SK-N-SH treated with all-trans-retinoic acid at 6 μM for 48 hours (cell line): ENCODE measurements at regions not wholly inside any gene's neighbourhood (a gene's known extent, or its start where the extent isn't known, plus 50 kb on each side); places are given as distances from the start of the nearest gene placed in this dataset.

Experiments used
- ATAC-seq: fragments of 200-7000 bp; cut with Tn5 transposase; 3 replicates; pipeline ENCODE4 v1.9.1; 2020; ENCODE audit warnings: mild to moderate bottlenecking, moderate library complexity
- ARNTL ChIP-seq: fragments of 450-650 bp; formaldehyde crosslinking; IDR thresholded peaks from 2 replicates; pipeline ENCODE4 v1.5.0; 2020; ENCODE audit warnings: low read depth, mild to moderate bottlenecking, moderate library complexity, borderline replicate concordance
- BACH2 ChIP-seq: fragments of 250-450 bp; sonication (Bioruptor Pico); IDR thresholded peaks from 2 replicates; pipeline ENCODE4 v1.9.0; 2021; ENCODE audit warnings: mild to moderate bottlenecking, borderline replicate concordance
- CSDC2 ChIP-seq: fragments of 250-450 bp; sonication (Bioruptor Pico); IDR thresholded peaks from 2 replicates; pipeline ENCODE4 v1.5.0; 2020; ENCODE audit warnings: mild to moderate bottlenecking, moderate library complexity
- ESRRG ChIP-seq: fragments of 250-450 bp; sonication (Bioruptor Pico); IDR thresholded peaks from 2 replicates; pipeline ENCODE4 v1.6.1; 2021; ENCODE audit warnings: mild to moderate bottlenecking
- GLIS3 ChIP-seq: fragments of 250-450 bp; sonication (Bioruptor Pico); IDR thresholded peaks from 2 replicates; pipeline ENCODE4 v1.5.0; 2020; ENCODE audit warnings: mild to moderate bottlenecking, moderate library complexity
- ISL1 ChIP-seq: fragments of 250-450 bp; sonication (Bioruptor Pico); IDR thresholded peaks from 2 replicates; pipeline ENCODE4 v2.1.2; 2022; ENCODE audit warnings: mild to moderate bottlenecking, moderate library complexity
- OSR1 ChIP-seq: fragments of 250-450 bp; sonication (Bioruptor Pico); IDR thresholded peaks from 2 replicates; pipeline ENCODE4 v1.8.0; 2022; ENCODE audit warnings: moderate library complexity, mild to moderate bottlenecking, inconsistent platforms
- PPARA ChIP-seq: fragments of 250-450 bp; sonication (Bioruptor Pico); IDR thresholded peaks from 2 replicates; pipeline ENCODE4 v1.5.0; 2020; ENCODE audit warnings: mild to moderate bottlenecking, borderline replicate concordance
- RARB ChIP-seq: fragments of 250-450 bp; sonication (Bioruptor Pico); IDR thresholded peaks from 2 replicates; pipeline ENCODE4 v1.8.0; 2021; ENCODE audit warnings: mild to moderate bottlenecking, moderate library complexity
- SNAI2 ChIP-seq: fragments of 250-450 bp; sonication (Bioruptor Pico); IDR thresholded peaks from 2 replicates; pipeline ENCODE4 v1.5.0; 2020; ENCODE audit warnings: mild to moderate bottlenecking, moderate library complexity
- TCF4 ChIP-seq: fragments of 250-450 bp; sonication (Bioruptor Pico); IDR thresholded peaks from 2 replicates; pipeline ENCODE4 v1.8.0; 2021; ENCODE audit warnings: mild to moderate bottlenecking, moderate library complexity, borderline replicate concordance
- TOX ChIP-seq: fragments of 250-450 bp; sonication (Bioruptor Pico); IDR thresholded peaks from 2 replicates; pipeline ENCODE4 v1.8.0; 2021; ENCODE audit warnings: mild to moderate bottlenecking, moderate library complexity, borderline replicate concordance
- ZC3H10 ChIP-seq: fragments of 250-450 bp; sonication (Bioruptor Pico); IDR thresholded peaks from 2 replicates; pipeline ENCODE4 v1.5.1; 2021; ENCODE audit warnings: mild to moderate bottlenecking, moderate library complexity
- ZFP3 ChIP-seq: fragments of 250-450 bp; sonication (Bioruptor Pico); IDR thresholded peaks from 2 replicates; pipeline ENCODE4 v1.5.0; 2020; ENCODE audit warnings: mild to moderate bottlenecking, moderate library complexity
- ZFP30 ChIP-seq: fragments of 450-650 bp; formaldehyde crosslinking; IDR thresholded peaks from 2 replicates; pipeline ENCODE4 v1.5.0; 2022; ENCODE audit warnings: mild to moderate bottlenecking, moderate library complexity
- ZNF565 ChIP-seq: fragments of 450-650 bp; formaldehyde crosslinking; conservative IDR thresholded peaks from 2 replicates; pipeline ENCODE4 v1.5.0; 2020; ENCODE audit warnings: low read depth, mild to moderate bottlenecking, moderate library complexity
- ZNF70 ChIP-seq: fragments of 450-650 bp; formaldehyde crosslinking; IDR thresholded peaks from 2 replicates; pipeline ENCODE4 v1.5.0; 2020; ENCODE audit warnings: mild to moderate bottlenecking, moderate library complexity
- ZNF8 ChIP-seq: fragments of 450-650 bp; formaldehyde crosslinking; IDR thresholded peaks from 2 replicates; pipeline ENCODE4 v1.5.0; 2020; ENCODE audit warnings: mild to moderate bottlenecking, moderate library complexity
- TF ChIP-seq, protein P1 (sequence below): fragments of 250-450 bp; sonication (Bioruptor Pico); IDR thresholded peaks from 2 replicates; pipeline ENCODE4 v1.5.1; 2021; ENCODE audit warnings: mild to moderate bottlenecking, moderate library complexity
- TF ChIP-seq, protein P2 (sequence below): fragments of 250-450 bp; sonication (Bioruptor Pico); IDR thresholded peaks from 2 replicates; pipeline ENCODE4 v1.8.0; 2021; ENCODE audit warnings: low read depth, mild to moderate bottlenecking, moderate library complexity, borderline replicate concordance
- TF ChIP-seq, protein P3 (sequence below): fragments of 250-450 bp; sonication (Bioruptor Pico); IDR thresholded peaks from 2 replicates; pipeline ENCODE4 v1.5.0; 2020; ENCODE audit warnings: mild to moderate bottlenecking, moderate library complexity
- TF ChIP-seq, protein P4 (sequence below): fragments of 250-450 bp; sonication (Bioruptor Pico); IDR thresholded peaks from 2 replicates; pipeline ENCODE4 v1.5.1; 2020; ENCODE audit warnings: low read depth, mild to moderate bottlenecking, moderate library complexity
- TF ChIP-seq, protein P5 (sequence below): fragments of 250-450 bp; sonication (Bioruptor Pico); IDR thresholded peaks from 2 replicates; pipeline ENCODE4 v1.8.0; 2020; ENCODE audit warnings: mild to moderate bottlenecking, moderate library complexity, borderline replicate concordance

DNA sequence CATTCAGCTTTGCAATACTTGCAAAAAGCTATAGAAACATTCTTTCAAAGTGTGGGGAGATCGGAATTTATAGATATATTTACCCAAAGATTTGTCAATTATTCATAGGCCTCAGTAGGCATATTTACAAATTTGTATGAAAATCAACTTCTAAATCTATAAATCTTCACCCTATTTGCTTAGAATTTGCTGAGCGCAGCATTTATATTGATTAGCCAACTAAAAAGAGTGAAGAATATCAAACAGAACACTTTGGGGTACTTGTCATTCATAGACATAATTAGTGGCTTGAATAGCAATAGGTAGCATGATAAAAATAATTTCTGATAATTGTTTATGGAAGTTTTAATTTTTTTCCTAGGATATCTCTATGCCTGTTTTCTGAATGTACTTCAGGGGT, 244.5 kb upstream of the SLC35B3 start:
- TF ChIP-seq CSDC2 (no peak), OSR1 (CRISPR knock-in tag) (no peak), GLIS3 (no peak), ZFP30 (CRISPR knock-in tag) (no peak), ISL1 (no peak), ZNF70 (CRISPR knock-in tag) (no peak), ZC3H10 (CRISPR knock-in tag) (no peak), BACH2 (CRISPR knock-in tag) (no peak), ARNTL (CRISPR knock-in tag) (no peak), PPARA (CRISPR knock-in tag) (no peak), ESRRG (CRISPR knock-in tag) (no peak), ZNF565 (CRISPR knock-in tag) (no peak), ZNF8 (CRISPR knock-in tag) (no peak), TOX (no peak), TCF4 (no peak), RARB (CRISPR knock-in tag) (no peak)
- TF ChIP-seq, protein P1, sequence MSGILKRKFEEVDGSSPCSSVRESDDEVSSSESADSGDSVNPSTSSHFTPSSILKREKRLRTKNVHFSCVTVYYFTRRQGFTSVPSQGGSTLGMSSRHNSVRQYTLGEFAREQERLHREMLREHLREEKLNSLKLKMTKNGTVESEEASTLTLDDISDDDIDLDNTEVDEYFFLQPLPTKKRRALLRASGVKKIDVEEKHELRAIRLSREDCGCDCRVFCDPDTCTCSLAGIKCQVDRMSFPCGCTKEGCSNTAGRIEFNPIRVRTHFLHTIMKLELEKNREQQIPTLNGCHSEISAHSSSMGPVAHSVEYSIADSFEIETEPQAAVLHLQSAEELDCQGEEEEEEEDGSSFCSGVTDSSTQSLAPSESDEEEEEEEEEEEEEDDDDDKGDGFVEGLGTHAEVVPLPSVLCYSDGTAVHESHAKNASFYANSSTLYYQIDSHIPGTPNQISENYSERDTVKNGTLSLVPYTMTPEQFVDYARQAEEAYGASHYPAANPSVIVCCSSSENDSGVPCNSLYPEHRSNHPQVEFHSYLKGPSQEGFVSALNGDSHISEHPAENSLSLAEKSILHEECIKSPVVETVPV, result no peak
- TF ChIP-seq, protein P2, sequence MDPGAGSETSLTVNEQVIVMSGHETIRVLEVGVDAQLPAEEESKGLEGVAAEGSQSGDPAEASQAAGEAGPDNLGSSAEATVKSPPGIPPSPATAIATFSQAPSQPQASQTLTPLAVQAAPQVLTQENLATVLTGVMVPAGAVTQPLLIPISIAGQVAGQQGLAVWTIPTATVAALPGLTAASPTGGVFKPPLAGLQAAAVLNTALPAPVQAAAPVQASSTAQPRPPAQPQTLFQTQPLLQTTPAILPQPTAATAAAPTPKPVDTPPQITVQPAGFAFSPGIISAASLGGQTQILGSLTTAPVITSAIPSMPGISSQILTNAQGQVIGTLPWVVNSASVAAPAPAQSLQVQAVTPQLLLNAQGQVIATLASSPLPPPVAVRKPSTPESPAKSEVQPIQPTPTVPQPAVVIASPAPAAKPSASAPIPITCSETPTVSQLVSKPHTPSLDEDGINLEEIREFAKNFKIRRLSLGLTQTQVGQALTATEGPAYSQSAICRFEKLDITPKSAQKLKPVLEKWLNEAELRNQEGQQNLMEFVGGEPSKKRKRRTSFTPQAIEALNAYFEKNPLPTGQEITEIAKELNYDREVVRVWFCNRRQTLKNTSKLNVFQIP (CRISPR knock-in tag), result no peak
- TF ChIP-seq, protein P3, sequence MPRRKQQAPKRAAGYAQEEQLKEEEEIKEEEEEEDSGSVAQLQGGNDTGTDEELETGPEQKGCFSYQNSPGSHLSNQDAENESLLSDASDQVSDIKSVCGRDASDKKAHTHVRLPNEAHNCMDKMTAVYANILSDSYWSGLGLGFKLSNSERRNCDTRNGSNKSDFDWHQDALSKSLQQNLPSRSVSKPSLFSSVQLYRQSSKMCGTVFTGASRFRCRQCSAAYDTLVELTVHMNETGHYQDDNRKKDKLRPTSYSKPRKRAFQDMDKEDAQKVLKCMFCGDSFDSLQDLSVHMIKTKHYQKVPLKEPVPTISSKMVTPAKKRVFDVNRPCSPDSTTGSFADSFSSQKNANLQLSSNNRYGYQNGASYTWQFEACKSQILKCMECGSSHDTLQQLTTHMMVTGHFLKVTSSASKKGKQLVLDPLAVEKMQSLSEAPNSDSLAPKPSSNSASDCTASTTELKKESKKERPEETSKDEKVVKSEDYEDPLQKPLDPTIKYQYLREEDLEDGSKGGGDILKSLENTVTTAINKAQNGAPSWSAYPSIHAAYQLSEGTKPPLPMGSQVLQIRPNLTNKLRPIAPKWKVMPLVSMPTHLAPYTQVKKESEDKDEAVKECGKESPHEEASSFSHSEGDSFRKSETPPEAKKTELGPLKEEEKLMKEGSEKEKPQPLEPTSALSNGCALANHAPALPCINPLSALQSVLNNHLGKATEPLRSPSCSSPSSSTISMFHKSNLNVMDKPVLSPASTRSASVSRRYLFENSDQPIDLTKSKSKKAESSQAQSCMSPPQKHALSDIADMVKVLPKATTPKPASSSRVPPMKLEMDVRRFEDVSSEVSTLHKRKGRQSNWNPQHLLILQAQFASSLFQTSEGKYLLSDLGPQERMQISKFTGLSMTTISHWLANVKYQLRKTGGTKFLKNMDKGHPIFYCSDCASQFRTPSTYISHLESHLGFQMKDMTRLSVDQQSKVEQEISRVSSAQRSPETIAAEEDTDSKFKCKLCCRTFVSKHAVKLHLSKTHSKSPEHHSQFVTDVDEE, result no peak
- TF ChIP-seq, protein P4, sequence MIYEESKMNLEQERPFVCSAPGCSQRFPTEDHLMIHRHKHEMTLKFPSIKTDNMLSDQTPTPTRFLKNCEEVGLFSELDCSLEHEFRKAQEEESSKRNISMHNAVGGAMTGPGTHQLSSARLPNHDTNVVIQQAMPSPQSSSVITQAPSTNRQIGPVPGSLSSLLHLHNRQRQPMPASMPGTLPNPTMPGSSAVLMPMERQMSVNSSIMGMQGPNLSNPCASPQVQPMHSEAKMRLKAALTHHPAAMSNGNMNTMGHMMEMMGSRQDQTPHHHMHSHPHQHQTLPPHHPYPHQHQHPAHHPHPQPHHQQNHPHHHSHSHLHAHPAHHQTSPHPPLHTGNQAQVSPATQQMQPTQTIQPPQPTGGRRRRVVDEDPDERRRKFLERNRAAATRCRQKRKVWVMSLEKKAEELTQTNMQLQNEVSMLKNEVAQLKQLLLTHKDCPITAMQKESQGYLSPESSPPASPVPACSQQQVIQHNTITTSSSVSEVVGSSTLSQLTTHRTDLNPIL (CRISPR knock-in tag), result no peak
- ATAC-seq, result no peak

DNA sequence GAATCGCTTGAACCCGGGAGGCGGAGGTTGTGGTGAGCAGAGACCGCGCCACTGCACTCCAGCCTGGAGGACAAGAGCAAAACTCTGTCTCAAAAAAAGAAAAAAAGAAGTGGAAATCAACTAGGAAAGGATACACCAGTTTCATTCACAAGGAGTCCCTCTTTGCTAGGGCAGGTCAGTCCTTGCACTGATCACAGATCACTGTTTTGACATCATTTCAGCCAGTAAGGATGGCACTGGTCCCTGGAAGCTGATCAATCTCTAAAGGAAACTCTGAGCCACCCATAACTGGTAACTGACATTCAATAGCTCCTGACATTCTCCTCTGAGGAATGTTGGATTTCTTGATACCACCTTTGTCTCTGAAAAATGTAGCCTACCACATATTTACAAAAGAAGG, 243.1 kb upstream of the SLC35B3 start:
- no peak for TF ChIP-seq BACH2 (CRISPR knock-in tag)
- no peak for TF ChIP-seq ZNF8 (CRISPR knock-in tag)
- no peak for TF ChIP-seq GLIS3
- TF ChIP-seq, protein P5, sequence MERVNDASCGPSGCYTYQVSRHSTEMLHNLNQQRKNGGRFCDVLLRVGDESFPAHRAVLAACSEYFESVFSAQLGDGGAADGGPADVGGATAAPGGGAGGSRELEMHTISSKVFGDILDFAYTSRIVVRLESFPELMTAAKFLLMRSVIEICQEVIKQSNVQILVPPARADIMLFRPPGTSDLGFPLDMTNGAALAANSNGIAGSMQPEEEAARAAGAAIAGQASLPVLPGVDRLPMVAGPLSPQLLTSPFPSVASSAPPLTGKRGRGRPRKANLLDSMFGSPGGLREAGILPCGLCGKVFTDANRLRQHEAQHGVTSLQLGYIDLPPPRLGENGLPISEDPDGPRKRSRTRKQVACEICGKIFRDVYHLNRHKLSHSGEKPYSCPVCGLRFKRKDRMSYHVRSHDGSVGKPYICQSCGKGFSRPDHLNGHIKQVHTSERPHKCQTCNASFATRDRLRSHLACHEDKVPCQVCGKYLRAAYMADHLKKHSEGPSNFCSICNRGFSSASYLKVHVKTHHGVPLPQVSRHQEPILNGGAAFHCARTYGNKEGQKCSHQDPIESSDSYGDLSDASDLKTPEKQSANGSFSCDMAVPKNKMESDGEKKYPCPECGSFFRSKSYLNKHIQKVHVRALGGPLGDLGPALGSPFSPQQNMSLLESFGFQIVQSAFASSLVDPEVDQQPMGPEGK (CRISPR knock-in tag), result no peak
- no peak for TF ChIP-seq ZFP3 (CRISPR knock-in tag)
- no peak for TF ChIP-seq SNAI2 (CRISPR knock-in tag)
- TF ChIP-seq ARNTL (CRISPR knock-in tag), result no peak
- no peak for TF ChIP-seq ZFP30 (CRISPR knock-in tag)
- TF ChIP-seq, protein P2 (CRISPR knock-in tag), result no peak
- no peak for ATAC-seq
